Testis (tissue), 2 donors: ENCODE measurements at regions not wholly inside any gene's neighbourhood (a gene's known extent, or its start where the extent isn't known, plus 50 kb on each side); places are given as distances from the start of the nearest gene placed in this dataset.

Experiments
- POLR2A ChIP-seq: fragments of 450-650 bp; IDR thresholded peaks from one replicate; pipeline ENCODE4 v1.6.1; 2017; ENCODE audit warnings: antibody characterized with exemption, mild to moderate bottlenecking, moderate library complexity
- TF ChIP-seq, protein P1 (sequence below), 3 experiments: fragments of 450-650 bp in 2 of 3; fragments of 200-600 bp in 1 of 3; sonication (generic) in 1 of 3; IDR thresholded peaks; one replicate each; pipeline ENCODE4 v1.5.1; 2016 to 2019; ENCODE audit warnings: antibody characterized with exemption in 3 of 3, mild to moderate bottlenecking in 2 of 3, moderate library complexity in 1 of 3

- TF ChIP-seq, protein P1, sequence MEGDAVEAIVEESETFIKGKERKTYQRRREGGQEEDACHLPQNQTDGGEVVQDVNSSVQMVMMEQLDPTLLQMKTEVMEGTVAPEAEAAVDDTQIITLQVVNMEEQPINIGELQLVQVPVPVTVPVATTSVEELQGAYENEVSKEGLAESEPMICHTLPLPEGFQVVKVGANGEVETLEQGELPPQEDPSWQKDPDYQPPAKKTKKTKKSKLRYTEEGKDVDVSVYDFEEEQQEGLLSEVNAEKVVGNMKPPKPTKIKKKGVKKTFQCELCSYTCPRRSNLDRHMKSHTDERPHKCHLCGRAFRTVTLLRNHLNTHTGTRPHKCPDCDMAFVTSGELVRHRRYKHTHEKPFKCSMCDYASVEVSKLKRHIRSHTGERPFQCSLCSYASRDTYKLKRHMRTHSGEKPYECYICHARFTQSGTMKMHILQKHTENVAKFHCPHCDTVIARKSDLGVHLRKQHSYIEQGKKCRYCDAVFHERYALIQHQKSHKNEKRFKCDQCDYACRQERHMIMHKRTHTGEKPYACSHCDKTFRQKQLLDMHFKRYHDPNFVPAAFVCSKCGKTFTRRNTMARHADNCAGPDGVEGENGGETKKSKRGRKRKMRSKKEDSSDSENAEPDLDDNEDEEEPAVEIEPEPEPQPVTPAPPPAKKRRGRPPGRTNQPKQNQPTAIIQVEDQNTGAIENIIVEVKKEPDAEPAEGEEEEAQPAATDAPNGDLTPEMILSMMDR (IDR thresholded peaks at IDR 0.05): no peak
- no peak for TF ChIP-seq POLR2A
These were observed 1177.4 kb downstream of the KCNT2 start for GRCh38 chr1:195430826-195431225.
